GM23338 (cell line): ENCODE measurements at regions not wholly inside any gene's neighbourhood (a gene's known extent, or its start where the extent isn't known, plus 50 kb on each side); places are given as distances from the start of the nearest gene placed in this dataset.
A peak's percentile ranks its signal among the peaks of the same experiment; 100 is the strongest.

Experiments
- CREB1 ChIP-seq: fragments of 250-450 bp; sonication (Bioruptor Pico); IDR thresholded peaks from 2 replicates; pipeline ENCODE4 v1.5.0; 2020; ENCODE audit warnings: low read depth, mild to moderate bottlenecking, moderate library complexity
- EZH2 ChIP-seq: fragments of 200-600 bp; sonication (generic); IDR thresholded peaks from one replicate; pipeline ENCODE4 v1.8.0; 2017; ENCODE audit warnings: antibody characterized with exemption, mild to moderate bottlenecking, low read depth; ENCODE audit not compliant: unreplicated experiment
- EZH2phosphoT487 ChIP-seq: fragments of 200-600 bp; sonication (generic); IDR thresholded peaks from one replicate; pipeline ENCODE4 v1.8.1; 2018; ENCODE audit warnings: antibody characterized with exemption; ENCODE audit not compliant: unreplicated experiment
- JUNB ChIP-seq: IDR thresholded peaks from one replicate; pipeline ENCODE4 v1.6.1; 2016; ENCODE audit warnings: antibody characterized with exemption; ENCODE audit not compliant: unreplicated experiment
- NANOG ChIP-seq: IDR thresholded peaks from 2 replicates; pipeline ENCODE4 v1.6.1; 2016; ENCODE audit warnings: antibody characterized with exemption, borderline replicate concordance
- POLR2AphosphoS5 ChIP-seq: IDR thresholded peaks from 2 replicates; pipeline ENCODE4 v1.6.1; 2016; ENCODE audit warnings: antibody characterized with exemption, low read depth
- STAT1 ChIP-seq: IDR thresholded peaks from one replicate; pipeline ENCODE4 v1.6.1; 2016; ENCODE audit warnings: antibody characterized with exemption; ENCODE audit not compliant: unreplicated experiment
- ZNF114 ChIP-seq: fragments of 250-450 bp; sonication (Bioruptor Pico); IDR thresholded peaks from 2 replicates; pipeline ENCODE4 v1.5.0; 2020; ENCODE audit warnings: mild to moderate bottlenecking, moderate library complexity
- ZNF331 ChIP-seq: fragments of 250-450 bp; sonication (Bioruptor Pico); IDR thresholded peaks from 2 replicates; pipeline ENCODE4 v1.5.0; 2020; ENCODE audit warnings: low read depth, mild to moderate bottlenecking, moderate library complexity
- TF ChIP-seq, protein P1 (sequence below), 2 experiments: fragments of 200-600 bp in 1 of 2; sonication (generic) in 1 of 2; conservative IDR thresholded peaks; 2 replicates each; pipeline versions ENCODE4 v1.5.1 to v1.6.1; 2016 to 2017; ENCODE audit warnings: antibody characterized with exemption in 2 of 2, low read depth in 2 of 2, mild to moderate bottlenecking in 2 of 2, moderate library complexity in 1 of 2
- TF ChIP-seq, protein P2 (sequence below): IDR thresholded peaks from 2 replicates; pipeline ENCODE4 v1.6.1; 2016; ENCODE audit warnings: antibody characterized with exemption
- TF ChIP-seq, protein P3 (sequence below): IDR thresholded peaks from one replicate; pipeline ENCODE4 v1.6.1; 2018; ENCODE audit warnings: antibody characterized with exemption; ENCODE audit not compliant: unreplicated experiment

DNA sequence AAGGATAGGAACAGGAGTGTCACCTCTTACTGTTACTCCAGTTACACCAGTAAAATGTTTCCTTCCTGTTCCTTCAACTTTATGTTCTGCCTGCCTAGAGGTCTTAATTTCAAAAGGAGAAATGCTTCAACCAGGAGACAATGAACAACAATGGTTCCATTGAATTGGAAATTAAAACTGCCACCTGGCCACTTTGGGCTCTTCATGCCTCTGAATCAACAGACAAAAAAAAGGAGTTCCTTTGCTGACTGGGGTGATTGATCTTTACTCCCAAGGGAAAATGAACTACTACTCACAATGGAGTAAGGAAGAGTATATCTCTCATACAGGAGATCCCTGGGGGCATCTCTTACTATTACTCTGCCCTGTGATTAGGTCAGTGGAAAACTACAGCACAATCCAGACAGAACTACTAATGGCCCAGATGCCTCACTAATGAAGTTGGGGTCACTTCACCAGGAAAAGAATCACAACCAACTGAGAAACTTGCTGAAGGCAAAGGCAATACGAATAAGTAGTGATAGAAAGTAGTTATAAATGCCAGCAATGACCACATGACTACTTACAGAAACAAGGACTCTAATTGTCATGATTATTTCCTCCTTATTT, 76.6 kb upstream of the PRDX6 start:
- TF ChIP-seq, protein P1, sequence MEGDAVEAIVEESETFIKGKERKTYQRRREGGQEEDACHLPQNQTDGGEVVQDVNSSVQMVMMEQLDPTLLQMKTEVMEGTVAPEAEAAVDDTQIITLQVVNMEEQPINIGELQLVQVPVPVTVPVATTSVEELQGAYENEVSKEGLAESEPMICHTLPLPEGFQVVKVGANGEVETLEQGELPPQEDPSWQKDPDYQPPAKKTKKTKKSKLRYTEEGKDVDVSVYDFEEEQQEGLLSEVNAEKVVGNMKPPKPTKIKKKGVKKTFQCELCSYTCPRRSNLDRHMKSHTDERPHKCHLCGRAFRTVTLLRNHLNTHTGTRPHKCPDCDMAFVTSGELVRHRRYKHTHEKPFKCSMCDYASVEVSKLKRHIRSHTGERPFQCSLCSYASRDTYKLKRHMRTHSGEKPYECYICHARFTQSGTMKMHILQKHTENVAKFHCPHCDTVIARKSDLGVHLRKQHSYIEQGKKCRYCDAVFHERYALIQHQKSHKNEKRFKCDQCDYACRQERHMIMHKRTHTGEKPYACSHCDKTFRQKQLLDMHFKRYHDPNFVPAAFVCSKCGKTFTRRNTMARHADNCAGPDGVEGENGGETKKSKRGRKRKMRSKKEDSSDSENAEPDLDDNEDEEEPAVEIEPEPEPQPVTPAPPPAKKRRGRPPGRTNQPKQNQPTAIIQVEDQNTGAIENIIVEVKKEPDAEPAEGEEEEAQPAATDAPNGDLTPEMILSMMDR (conservative IDR thresholded peaks at IDR 0.05; ENCODE audit: low read depth in 2 of 2): no peak
- TF ChIP-seq, protein P2, sequence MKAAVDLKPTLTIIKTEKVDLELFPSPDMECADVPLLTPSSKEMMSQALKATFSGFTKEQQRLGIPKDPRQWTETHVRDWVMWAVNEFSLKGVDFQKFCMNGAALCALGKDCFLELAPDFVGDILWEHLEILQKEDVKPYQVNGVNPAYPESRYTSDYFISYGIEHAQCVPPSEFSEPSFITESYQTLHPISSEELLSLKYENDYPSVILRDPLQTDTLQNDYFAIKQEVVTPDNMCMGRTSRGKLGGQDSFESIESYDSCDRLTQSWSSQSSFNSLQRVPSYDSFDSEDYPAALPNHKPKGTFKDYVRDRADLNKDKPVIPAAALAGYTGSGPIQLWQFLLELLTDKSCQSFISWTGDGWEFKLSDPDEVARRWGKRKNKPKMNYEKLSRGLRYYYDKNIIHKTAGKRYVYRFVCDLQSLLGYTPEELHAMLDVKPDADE: no peak
- TF ChIP-seq POLR2AphosphoS5 (no peak), EZH2 (no peak), CREB1 (CRISPR knock-in tag) (no peak), EZH2phosphoT487 (no peak), ZNF114 (no peak), ZNF331 (no peak), JUNB (no peak), NANOG (peak; percentile 72), STAT1 (no peak)
- TF ChIP-seq, protein P3, sequence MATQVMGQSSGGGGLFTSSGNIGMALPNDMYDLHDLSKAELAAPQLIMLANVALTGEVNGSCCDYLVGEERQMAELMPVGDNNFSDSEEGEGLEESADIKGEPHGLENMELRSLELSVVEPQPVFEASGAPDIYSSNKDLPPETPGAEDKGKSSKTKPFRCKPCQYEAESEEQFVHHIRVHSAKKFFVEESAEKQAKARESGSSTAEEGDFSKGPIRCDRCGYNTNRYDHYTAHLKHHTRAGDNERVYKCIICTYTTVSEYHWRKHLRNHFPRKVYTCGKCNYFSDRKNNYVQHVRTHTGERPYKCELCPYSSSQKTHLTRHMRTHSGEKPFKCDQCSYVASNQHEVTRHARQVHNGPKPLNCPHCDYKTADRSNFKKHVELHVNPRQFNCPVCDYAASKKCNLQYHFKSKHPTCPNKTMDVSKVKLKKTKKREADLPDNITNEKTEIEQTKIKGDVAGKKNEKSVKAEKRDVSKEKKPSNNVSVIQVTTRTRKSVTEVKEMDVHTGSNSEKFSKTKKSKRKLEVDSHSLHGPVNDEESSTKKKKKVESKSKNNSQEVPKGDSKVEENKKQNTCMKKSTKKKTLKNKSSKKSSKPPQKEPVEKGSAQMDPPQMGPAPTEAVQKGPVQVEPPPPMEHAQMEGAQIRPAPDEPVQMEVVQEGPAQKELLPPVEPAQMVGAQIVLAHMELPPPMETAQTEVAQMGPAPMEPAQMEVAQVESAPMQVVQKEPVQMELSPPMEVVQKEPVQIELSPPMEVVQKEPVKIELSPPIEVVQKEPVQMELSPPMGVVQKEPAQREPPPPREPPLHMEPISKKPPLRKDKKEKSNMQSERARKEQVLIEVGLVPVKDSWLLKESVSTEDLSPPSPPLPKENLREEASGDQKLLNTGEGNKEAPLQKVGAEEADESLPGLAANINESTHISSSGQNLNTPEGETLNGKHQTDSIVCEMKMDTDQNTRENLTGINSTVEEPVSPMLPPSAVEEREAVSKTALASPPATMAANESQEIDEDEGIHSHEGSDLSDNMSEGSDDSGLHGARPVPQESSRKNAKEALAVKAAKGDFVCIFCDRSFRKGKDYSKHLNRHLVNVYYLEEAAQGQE: no peak
